ENCODE measurements at regions not wholly inside any gene's neighbourhood (a gene's known extent, or its start where the extent isn't known, plus 50 kb on each side); places are given as distances from the start of the nearest gene placed in this dataset.

GRCh38 chr5:6872441-6873160 lies 159.4 kb downstream of the TENT4A start:
- TF ChIP-seq ZNF416 (CRISPR knock-in tag; IDR thresholded peaks at IDR 0.05) (no peak), SP1 (CRISPR knock-in tag; conservative IDR thresholded peaks at IDR 0.05) (no peak), ATF3 (CRISPR knock-in tag; conservative IDR thresholded peaks at IDR 0.05) (no peak)
